Epidermal melanocyte (primary cell): ENCODE measurements at regions not wholly inside any gene's neighbourhood (a gene's known extent, or its start where the extent isn't known, plus 50 kb on each side); places are given as distances from the start of the nearest gene placed in this dataset.

Source experiments
- DNase-seq: peaks from one replicate; pipeline ENCODE4 v3.0.0; 2011; ENCODE audit warnings: low spot score; ENCODE audit not compliant: insufficient read length

DNA sequence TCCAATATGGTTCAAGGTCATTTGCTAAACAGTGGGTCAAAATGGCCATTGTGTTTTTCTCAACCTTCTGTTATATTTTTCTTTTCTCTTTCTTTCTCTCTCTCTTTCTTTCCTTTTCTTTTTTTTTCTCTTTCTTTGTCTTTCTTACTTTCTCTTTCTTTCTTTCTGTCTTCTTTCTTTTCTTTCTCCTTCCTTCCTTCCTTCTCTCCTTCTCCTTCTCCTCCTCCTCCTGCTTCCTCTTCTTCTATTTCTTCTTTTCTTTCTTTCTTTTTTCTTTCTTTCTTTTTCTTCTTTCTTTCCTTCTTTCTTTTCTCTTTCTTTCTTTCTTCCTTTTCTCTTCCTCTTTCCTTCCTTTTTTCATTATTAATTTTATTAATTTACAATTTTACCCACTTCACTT, 619.5 kb downstream of the IRX1 start:
- no peak for DNase-seq

DNA sequence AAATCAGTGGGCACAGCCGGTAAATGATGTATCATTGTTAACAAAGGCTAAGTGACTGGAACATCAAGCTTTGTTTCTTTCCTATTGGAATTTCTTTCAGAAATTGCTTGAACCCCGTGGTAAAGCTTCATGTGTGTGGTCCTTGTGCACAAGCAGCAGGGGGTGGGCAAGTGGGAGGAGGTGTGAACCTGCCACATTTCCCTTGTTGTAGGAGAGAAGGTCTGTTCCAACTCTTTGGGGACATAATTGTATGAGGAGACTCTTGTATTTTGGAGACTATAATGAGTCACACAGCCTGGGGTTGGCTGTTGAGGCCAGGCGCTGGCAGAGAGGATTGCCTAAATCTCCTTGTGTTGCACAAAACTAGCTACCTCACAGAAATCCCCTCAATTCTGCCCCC, 620.5 kb downstream of the IRX1 start:
- no peak for DNase-seq

DNA sequence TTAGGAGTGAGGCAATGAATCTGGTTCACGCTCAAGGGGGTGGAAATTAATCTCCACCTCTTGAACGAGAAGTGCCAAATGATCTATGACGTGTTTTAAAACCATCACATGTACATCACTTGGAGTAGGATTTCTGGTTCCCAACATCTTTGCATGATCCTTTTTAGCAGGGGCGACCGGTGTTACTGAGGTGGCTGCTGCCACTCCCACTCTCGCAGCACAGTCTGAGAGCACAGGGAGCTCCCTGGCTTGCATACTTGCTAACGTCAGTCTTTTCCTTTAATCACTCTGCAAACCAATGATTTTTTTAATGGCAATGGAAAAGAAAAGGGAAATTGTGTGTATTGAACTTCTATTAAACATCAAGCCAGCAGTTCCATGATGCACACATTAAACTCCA, 624.4 kb downstream of the IRX1 start:
- DNase-seq, result no peak

DNA sequence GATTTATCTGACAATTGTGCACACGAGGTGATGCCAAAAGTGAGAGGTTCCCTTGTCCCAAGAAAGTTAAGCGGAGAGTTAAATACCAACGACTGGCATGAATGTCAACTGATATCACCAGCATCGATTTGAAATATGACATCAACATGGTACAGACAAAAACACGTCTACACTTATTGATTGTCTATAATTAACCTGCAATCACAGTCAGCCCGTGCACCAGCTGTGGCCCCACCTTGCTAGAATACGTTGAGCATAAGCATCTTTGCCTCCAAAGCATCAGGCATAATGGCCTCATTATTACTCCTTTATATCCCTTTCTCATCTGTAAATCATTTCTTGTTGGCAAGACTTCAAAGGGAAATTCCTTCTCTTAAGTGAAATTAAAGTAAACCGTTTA, 625.4 kb downstream of the IRX1 start:
- no peak for DNase-seq

DNA sequence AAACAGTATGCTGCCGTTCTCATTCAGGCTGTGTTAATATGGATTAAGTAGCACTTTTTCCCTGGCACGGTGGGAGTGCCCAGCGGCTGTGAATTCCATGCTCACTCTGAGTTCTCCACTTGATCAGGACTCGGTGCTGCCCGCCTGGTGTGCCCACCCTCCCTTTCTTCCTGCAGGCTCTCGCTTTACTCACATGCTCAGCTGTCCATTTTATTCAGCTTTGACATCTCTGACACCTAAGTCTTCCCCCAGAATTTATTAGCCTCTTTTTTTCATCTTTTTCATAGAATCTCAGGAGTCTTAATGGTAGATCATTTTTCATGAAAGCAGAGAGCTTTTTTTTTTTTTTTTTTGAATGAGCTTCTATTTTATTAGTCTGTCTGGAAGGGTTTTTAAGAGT, 626.5 kb downstream of the IRX1 start:
- DNase-seq, result no peak

DNA sequence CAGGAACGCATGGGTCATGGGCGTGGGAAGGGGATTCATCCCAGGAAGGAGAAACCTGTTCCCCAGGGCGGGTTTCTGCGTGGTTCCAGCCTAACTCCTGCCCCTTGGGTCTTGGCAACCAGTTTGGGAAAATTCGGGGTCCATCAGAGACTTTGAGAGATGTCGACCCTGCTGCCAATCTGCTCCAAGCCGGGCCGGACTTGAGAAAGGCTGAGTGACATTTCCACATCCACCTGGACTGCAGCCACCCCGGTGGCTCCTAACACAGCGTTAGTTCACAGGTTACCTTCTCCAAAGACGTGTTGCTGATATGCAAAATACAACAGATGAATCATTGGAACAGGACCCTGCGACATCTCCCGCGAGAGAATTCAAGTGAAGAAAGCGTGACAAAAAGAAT, 627.2 kb downstream of the IRX1 start:
- DNase-seq, result no peak

DNA sequence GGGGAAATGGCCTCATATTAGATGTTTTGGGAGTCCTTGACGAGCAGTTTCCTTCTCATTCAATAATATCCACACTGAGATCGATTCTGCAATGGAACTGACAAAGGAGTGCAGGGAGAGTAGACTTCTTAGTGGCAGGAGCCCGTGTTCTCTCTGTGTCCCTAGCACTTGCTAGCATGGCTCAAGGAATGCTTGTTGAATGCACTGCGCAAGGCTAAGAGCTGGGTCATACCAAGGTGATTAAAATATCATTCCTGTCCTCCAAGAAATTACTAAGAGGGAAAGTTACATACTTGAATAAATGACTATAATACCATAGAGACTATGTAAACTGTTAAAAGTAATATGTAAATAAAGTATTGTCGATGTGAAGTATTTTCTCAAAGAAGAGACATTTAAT, 630.1 kb downstream of the IRX1 start:
- no peak for DNase-seq

DNA sequence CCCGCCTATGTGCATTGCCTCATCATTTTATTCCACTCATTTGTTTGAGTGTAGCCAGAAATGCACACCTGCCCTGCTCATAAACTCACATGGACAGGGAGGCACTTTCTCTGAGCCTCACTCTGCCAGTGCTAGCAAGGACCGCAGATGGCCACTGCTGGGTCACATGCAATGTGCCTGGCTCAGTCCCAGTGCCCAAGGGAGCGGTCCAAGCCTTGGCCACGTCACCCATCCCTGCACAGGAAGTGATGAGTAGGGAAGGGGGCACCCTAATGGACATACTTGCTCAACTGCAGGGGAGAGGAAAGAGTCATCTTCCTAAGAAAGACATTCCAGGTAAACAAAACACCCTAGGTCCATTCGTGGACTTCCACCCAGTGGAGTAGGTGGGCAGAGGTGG, 630.9 kb downstream of the IRX1 start:
- DNase-seq, result no peak

DNA sequence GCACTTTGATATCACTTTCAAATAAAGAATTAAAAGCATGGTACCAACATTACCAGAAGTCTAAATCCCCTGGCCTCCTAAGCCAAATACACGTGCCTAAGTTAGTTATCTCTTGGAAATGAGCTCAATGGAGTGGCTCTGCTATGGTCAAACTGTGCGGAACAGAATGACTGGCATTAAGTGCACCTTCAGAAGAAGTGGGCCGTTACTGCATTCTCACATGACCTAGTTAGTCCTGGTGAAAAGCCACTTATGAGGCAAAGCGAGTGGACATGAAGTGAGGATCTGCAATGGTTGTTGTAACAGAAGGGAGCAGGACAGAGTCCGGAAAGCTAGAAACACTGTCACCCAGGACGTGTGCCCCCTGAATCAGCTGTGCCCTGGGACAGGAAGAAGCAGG, 633.1 kb downstream of the IRX1 start:
- no peak for DNase-seq

DNA sequence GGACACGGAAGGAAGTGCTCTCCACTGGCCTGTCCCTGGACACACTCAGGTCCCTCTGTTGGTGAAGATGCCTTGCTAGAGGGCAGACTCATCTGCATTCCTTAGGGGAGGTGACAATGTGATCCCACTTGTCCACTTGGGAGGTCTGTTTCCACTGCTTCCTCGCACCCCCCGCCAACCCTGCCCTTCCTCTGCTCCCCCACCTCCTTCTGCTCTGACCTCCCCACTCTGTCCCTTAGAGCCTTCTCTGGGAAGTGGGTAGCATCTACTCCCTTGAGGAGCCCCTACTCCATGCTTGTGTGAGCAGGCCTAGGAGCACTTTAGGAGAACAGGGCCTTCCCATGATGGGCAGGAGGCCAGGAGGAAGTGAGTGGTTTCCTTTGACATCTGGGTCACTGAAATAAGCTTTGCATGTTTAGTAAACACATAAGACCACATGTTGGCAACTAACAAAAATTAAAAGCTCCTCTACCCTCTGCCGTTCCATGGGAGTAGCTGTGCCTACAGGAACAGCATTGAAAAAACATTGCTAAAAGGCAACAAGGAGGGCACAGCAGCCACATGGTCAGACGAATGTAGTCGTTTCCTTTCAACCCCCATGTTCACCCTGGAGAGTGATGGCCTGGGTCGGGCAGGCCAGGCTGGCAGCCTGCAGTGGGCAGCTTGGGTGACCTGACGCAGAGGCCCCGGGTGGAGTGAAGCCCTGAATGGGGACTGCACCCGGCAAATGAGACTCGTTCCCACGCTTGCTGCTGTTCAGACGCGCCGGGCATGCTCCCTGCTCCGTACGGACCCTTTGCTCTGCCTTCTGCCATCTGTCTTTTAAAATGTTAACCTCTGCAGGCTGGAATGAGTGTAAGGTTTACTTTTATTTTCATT, 634.0 kb downstream of the IRX1 start:
- DNase-seq, result no peak

DNA sequence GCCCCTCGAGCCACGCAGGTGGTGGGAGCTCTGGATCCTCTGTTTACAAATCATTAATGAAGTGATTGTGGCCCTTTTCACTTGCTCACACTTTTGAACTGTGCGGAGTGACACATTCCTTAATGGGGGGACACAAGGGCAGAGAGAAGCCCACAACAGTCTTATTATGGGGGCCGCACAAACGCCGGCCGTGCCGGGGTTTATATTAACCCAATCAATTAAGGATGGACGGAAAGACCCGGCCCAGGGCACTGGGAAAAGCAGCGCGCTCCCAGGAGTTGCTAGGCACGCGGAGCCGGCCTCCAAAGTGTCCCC, 634.8 kb downstream of the IRX1 start:
- no peak for DNase-seq

DNA sequence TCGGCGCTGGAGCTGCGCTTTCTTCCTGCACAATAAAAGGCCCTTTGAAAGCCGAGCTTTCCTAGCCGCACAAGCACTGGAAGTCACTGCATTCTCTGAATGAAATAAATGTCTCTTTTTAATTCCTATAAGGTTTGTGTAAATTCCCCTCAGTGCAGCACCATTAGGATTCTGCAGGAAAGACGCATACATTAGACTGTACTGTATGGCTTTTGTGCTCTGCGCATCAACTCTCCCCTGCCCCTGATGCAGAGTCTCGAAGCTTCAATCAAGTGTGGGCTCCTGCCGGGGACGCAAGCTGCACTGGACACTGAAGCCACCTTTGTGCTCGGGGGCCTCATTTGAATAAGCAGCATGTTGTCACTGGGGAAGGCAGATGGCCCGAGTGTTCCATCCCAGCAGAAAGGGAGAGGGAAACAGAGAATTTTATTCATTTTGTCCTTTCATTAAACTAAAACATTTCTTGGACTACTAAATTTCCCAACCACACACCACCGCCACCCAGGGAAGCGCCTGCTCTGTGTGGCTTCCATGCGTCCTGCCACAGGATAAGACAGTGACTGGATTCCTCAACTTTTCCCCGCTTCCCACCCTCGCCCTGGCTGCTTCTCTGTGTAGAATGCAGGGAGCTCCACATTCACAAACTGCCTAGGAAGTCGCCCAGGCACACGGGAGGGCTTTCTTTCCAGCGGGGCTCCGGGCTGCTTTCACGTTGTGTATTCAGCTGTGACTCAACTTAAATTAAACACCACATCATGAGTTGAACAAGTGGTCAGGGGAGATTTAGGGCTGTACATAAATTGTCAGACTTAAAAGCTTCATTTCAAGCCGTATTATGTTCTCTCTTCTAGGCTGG, 635.4 kb downstream of the IRX1 start:
- DNase-seq, result no peak

DNA sequence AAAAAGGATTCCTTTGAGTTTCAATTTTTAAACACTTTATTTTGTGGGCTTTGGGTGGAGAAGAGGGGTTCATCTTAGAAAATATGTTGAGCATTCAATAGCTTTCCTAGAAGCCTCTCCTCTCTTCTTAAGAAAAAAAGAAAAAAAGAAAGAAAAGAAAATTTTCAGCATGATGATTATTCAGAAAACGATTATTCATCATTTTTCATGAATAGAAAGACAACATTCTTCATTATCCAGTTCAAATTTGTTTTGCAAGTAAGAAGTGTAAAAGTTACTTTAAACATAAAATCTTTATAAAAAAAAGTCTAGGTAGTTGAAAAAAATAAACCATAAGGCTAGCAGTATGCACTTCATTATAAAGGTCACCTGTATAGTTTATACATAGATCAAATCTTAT, 636.5 kb downstream of the IRX1 start:
- no peak for DNase-seq

DNA sequence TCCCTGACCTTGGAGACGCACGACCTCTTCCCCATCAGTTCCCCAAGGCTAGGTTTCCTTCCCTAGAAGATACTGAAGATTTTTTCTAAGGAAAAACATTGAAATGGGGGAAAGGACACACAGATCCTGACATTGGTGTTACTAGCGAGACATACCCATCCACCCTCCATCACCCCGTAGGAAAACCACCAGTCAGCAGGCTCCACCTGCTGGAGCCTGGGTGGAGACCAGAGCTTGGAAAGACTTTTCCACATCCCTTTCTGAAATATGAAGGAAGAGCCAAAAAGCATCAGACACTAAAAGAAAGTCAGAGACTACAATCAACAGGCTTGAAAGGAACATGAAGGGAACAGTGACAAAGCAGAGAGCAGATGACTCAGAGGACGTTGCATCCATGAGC, 638.0 kb downstream of the IRX1 start:
- no peak for DNase-seq

DNA sequence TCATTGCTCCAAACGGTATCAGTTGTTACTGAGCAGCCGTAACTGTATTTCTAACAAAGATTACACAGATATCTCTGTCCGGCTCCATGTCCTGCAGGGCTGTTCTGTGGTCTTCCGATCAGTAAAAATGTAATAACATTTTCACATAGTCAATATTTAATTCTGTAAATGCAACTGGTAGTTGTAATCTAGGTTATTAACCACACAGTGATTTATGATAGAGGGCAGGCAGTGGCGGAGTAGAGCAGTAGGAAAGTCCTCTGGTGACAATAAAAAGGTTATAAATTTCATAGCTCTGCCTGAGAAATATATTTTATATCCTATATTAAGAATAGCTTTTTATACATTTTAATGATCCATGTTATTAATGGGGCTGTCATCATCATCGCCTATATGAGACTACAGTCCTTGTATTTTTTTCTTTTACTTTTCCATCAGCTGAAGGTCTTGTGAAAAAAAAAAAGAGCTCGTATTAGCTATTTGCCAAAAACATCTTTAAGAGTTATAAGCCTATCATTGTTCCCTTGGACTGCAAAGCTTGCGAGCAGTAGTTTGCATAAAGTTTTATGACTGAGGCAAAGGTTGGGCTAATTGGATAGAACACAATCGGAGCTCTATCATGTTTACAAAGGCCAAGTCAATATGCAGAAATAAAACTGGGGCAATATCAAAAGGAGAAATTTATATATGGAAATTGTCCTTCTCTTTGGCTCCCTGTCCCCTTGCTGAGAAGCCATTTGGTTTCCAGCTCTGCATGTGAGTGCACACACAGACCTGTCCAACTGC, 648.0 kb downstream of the IRX1 start:
- no peak for DNase-seq

DNA sequence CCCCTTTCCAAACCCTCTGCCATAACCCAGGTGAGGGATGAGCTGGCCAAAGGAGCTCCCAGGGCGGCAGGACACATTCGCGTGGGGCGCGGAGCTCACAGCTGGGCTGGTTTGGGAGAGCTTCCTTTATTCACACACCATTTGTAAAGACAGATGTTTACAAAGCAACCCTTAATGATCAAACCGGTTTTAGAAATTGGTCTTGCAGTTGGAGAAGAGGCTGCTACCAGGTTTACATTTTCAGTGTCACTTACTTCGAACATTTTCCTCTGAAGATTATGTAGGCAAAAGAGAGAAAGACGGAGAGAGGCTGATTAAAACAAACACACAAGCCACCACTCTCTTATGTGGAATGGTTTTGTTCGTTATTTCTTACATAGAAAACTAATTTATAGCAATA, 648.7 kb downstream of the IRX1 start:
- DNase-seq, result no peak

DNA sequence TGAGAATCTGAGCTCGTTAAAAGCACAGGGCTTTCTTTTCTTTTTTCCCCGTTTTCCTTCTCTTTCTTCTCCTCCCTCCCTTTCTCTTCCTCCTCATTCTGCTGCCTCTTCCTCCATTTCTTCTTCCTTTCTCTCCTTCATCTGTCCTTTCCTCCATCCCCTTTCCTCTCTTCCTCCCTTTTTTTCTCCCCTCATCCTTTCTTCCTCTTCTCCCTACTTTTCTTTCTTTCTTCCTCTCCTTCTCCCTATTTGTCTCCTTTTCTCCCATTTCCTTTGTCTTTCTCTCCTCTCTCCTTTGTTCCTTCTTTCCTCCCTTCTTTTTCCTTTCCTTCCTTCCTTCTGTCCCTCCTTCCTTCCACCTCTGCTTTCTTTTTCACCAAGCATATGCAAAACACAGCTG, 649.4 kb downstream of the IRX1 start:
- DNase-seq, result no peak

DNA sequence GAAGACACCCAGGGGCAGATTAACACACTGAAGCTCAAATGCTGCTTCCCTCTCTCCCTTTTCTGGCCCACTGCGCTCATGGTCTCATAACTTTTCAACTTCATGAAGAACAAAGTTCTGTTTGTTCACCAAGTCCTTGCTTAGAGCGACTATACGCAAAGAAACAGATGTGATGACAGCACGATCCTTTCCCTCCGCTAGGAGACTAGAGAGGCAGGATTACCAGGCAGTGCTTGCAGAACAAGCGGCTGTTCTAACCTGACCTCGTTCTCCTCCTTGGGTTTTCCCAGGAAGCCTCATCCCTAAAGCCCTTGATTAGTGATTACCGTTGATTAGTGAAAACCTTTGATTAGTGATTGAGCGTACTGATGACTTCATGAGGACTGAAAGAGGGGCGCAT, 649.9 kb downstream of the IRX1 start:
- DNase-seq, result no peak

DNA sequence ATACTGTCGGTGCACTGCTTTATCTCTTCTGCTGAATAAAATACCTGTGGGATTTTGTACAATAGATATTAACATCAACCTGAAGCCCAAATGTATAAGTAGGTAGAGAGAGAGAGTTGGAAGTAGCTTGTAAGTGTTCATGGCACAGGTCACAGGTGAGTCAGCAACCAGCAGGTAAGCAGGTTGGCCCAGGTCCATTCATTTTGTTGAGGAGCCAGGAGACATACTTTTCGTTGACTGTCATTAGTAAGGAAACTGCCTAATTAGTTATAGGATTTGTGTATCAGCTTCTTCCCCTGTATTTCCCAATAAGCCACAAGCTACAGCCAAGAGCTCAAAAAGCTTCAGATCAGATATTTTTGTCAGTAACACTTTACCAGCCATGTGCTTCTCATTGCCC, 650.8 kb downstream of the IRX1 start:
- DNase-seq, result no peak

DNA sequence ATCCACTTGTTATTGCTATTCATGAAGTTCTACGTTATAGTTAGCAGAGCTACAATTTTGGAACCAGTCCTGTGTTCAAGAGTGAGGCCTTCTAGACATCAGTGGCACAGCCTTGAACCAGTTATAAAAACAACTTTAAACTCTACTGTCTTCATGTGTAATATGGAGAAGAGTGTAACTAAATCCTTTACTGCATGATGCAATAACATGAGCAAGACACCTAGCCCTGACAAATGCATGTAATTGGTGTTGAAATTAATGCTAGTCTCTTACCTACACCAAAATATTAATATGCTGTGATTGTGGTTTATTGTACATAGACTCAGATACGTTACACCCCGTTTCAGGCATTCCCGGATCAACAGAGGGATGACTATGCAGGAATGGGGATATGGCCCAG, 654.6 kb downstream of the IRX1 start:
- no peak for DNase-seq

DNA sequence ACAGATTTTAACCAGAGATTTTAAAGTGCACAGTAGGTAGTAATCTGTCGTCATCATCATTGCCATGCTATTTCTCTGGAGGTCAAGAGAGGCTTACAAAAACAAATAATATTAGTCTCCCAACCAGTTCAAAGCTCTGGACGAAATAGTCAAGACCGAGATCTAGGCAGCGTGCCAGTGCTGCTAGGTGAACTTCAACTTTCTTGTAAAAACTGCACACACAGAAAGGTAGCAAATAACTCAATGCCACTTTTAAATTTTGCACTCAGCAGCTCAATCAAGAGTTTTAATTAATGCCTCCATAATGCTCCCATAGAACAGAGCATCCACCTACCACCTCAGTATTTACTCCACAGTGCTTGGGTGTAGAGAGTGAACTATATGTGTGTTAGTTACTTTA, 656.8 kb downstream of the IRX1 start:
- DNase-seq, result no peak

DNA sequence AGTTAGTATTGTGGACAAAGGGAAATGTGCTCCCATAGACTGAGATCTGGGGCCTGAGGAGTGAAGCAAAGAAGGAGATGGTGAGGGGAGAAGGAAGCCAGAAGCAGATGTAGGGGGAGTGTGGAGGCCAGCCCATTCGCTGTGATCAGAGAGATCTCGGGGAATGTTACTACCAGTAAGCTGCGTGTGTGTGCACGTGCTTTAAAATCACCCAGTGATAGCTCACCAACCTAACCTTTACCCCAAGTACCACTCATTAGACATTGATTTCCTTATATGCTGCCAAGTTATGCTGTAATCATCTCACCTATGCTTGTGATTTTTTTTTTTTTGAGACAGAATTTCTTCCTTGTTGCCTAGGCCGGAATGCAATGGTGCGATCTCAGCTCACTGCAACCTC, 659.1 kb downstream of the IRX1 start:
- DNase-seq, result no peak
